ENCODE measurements at regions not wholly inside any gene's neighbourhood (a gene's known extent, or its start where the extent isn't known, plus 50 kb on each side); places are given as distances from the start of the nearest gene placed in this dataset.

DNA sequence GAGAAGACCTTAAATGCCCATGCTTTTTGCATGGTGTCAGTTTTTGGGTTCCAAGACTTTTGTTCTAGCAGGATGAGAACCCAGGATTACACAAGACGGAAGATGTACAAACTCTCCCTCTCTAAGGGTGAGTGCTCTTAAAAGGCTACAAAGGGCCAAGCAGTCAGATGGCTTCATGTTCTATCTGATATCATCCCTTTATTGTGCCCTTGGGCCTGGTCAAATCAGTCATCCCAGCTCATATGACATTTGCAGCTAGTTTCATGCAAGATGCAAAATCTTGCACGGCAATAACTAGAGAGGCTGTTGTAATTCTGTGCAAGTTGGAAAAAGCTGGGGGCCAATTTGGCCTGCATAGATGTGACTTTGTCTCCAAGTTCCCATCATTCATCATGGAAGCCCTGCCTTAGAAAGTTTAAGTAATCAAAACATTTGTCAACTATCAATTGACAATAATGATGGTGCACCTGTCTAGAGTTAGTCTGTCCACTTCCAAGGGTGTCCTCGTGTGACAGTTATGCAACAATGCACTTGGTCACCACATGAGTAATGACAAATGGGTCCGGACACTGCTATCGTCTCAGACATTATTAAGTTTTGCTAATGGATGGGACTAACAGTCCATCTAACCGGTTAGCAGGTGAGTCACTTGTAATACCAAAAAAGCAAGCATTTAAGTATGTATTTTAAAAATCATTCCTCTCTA is 58.6 kb upstream of the ZFHX3 start:
- TF ChIP-seq, protein P1, sequence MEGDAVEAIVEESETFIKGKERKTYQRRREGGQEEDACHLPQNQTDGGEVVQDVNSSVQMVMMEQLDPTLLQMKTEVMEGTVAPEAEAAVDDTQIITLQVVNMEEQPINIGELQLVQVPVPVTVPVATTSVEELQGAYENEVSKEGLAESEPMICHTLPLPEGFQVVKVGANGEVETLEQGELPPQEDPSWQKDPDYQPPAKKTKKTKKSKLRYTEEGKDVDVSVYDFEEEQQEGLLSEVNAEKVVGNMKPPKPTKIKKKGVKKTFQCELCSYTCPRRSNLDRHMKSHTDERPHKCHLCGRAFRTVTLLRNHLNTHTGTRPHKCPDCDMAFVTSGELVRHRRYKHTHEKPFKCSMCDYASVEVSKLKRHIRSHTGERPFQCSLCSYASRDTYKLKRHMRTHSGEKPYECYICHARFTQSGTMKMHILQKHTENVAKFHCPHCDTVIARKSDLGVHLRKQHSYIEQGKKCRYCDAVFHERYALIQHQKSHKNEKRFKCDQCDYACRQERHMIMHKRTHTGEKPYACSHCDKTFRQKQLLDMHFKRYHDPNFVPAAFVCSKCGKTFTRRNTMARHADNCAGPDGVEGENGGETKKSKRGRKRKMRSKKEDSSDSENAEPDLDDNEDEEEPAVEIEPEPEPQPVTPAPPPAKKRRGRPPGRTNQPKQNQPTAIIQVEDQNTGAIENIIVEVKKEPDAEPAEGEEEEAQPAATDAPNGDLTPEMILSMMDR (IDR thresholded peaks at IDR 0.05) = no peak
- TF ChIP-seq POLR2A (IDR thresholded peaks at IDR 0.05) (no peak), EP300 (IDR thresholded peaks at IDR 0.05) (no peak)

Measured in tibial nerve (tissue), 4 donors.